GM12875 (cell line): ENCODE measurements at regions not wholly inside any gene's neighbourhood (a gene's known extent, or its start where the extent isn't known, plus 50 kb on each side); places are given as distances from the start of the nearest gene placed in this dataset.

Experiments
- H3K4me3 ChIP-seq: one replicate; pipeline ENCODE4 v1.5.1; 2011; ENCODE audit warnings: low read depth, low read length, control low read depth
- TF ChIP-seq, protein P1 (sequence below): IDR thresholded peaks from 2 replicates; pipeline ENCODE4 v1.5.1; 2011; ENCODE audit warnings: low read depth, mild to moderate bottlenecking, control low read depth, inconsistent platforms, low read length, moderate library complexity, borderline replicate concordance; ENCODE audit not compliant: insufficient read depth

- H3K4me3 ChIP-seq = no peak overlapping the region
- TF ChIP-seq, protein P1, sequence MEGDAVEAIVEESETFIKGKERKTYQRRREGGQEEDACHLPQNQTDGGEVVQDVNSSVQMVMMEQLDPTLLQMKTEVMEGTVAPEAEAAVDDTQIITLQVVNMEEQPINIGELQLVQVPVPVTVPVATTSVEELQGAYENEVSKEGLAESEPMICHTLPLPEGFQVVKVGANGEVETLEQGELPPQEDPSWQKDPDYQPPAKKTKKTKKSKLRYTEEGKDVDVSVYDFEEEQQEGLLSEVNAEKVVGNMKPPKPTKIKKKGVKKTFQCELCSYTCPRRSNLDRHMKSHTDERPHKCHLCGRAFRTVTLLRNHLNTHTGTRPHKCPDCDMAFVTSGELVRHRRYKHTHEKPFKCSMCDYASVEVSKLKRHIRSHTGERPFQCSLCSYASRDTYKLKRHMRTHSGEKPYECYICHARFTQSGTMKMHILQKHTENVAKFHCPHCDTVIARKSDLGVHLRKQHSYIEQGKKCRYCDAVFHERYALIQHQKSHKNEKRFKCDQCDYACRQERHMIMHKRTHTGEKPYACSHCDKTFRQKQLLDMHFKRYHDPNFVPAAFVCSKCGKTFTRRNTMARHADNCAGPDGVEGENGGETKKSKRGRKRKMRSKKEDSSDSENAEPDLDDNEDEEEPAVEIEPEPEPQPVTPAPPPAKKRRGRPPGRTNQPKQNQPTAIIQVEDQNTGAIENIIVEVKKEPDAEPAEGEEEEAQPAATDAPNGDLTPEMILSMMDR = no peak
Observed at GRCh38 chr2:240244543-240244942, 104.1 kb upstream of the OTOS start.

DNA sequence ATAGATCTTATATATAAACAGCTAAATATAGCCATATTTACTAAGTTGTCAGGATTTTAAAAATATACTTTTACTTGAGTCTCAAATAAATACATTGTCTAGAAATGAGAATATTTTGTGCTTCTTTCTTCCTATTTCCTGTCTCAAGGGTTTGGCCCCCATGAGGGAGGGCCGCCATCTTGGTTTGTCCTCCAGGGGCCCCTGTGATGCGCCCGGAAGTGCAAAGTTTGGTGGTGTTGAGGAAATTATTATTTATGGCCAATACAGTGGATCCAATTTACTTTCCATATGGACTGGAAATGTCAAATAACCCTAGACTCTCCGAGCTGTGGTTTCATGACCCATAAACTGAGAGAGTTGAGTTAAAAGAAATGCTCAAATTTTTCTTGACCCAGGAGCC is 104.7 kb upstream of the OTOS start:
- H3K4me3 ChIP-seq = no peak overlapping the region
- TF ChIP-seq, protein P1 = no peak

- TF ChIP-seq, protein P1 = no peak
- H3K4me3 ChIP-seq = no peak overlapping the region
Observed at GRCh38 chr2:240245706-240246105, 105.2 kb upstream of the OTOS start.

DNA sequence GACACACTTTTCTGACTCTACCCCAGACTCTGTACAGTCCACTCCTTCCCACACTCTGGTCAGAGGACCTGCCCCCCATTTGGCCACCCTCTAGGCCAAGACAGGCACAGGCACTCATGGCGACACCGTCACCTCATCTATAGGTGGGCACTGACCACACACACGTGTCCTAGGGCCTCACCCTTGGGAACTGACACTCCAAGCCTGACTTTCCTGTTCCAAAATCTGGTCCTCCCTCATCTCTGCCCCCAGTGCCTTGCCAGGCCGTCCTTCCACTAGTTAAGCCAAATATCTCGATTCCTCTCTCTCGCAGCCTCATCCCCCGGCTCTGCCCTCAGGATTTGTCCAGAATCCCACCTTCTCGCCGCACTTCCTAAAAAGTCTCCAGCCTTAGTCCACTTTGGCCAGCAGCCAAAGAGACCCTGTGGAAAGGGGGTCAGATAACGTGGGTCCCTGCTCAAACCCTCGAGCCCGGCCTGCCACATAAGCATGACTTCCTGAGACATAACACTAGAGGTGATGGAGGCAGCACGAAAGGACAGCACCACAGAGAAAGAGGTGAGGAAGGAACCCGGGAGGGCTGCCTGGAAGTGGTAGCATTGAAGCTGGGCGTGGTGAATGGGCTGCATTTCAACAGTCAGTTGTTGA is 105.8 kb upstream of the OTOS start:
- TF ChIP-seq, protein P1 = no peak
- no peak overlapping the region for H3K4me3 ChIP-seq

GRCh38 chr2:240247241-240247867 is 106.9 kb upstream of the OTOS start:
- TF ChIP-seq, protein P1 = no peak
- no peak overlapping the region for H3K4me3 ChIP-seq

DNA sequence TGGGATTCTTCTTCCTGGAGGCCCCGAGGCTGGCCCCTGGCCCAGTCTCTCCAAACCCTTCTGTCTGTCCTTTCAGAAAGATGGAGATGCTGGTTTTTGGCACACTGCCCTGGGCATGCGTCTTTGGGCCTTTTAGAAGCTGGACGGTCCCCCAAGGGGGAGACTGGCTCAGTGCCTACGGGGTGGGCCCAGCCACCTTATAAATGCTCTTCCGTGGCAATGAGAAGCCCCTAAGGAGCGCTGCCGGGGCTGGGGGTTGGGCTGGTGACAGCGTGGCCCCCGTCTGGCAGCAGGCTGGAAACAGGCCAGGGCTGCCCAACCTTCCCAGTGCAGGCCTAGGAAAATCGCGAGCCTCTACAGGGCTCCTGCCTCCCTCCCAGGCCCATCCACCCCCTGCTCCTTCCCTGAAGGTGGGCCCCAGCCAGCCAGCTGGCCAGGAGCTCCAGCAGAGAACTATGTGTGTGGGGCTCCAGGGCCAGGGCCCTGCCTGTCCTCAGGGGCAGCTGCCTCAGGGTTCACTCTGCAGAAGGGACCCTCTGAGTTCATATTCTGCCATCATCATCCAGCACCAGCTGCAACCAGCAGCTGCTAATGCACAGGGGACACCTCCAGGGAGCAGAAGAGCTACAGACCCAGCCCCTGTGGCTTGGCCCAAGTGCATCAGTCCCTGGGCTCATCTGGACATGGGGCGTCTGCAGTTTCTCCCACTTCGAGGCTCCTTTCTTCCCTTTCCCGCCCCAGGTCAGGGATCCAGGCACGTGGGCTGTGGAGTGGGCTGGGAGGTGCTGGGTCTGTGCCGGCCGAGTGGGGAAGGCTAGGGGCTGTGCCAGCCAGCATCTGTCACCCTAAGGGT is 107.6 kb upstream of the OTOS start:
- TF ChIP-seq, protein P1 = no peak
- H3K4me3 ChIP-seq = no peak overlapping the region
